CD1c-positive myeloid dendritic cell (primary cell): ENCODE measurements at regions not wholly inside any gene's neighbourhood (a gene's known extent, or its start where the extent isn't known, plus 50 kb on each side); places are given as distances from the start of the nearest gene placed in this dataset.
"Not testable (repeated sequence)": the region's sequence is repeated elsewhere in the genome, so short reads cannot be mapped to it uniquely, and the experiment has no call there.

Source experiments
- DNase-seq: peaks from one replicate; pipeline ENCODE4 v3.0.0-alpha.2; 2016; ENCODE audit errors: extremely low spot score

DNA sequence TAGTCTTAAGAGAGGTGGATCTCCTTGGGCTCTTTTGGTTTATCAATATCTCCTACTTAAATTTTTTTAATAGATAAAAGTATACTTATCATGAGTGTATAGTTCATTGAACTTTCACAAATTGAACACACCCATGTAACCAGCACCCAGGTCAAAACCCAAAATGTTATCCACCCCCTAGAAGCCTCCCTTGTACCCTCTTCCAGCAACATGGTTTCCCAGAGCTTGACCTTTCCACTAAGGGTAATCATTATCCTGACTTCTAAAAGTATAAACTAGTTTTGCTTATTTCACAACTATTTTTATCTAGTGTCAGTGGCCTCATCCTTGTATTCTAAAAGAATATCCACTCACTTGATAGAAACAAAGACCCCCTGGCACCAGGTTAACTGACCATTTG lies 106.8 kb downstream of the MDH1 start:
- DNase-seq = no peak

DNA sequence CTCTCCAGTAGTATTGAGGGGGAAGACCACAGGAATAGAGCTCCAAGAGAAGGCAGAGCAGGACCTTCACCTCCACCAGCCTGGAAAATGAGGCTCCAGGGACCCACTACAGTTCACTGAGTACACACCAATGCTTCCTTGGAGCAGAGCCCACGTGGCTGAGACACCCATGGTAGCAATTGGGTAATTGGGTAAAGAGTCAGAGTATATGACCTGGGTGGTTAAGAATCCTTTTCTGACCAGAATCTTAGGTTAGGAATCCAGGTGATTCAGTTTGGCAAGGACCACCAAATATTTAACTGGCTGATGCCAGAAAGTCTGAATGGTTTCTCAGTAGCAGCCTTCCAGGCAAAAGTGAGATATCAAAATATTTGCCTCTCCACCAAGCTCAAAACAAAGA lies 107.7 kb downstream of the MDH1 start:
- DNase-seq = no peak

DNA sequence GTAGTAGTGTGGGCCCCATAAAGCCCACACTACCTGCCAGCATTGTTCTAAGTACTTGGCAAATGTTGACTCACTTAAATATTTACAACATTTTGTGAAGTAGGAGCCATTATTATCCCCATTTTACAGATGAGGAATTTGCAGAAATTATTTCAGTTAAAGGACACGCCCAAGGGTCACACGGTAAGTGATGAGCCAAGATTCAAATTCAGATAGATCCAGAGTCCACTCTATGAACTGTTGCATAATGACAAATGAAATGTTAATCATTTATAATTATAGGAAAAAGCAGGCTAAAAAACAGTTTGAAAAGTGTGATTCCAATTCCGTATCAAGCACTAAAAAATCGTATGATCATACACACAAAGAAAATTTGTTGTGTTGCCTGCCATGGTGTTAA lies 108.4 kb downstream of the MDH1 start:
- DNase-seq = no peak

DNA sequence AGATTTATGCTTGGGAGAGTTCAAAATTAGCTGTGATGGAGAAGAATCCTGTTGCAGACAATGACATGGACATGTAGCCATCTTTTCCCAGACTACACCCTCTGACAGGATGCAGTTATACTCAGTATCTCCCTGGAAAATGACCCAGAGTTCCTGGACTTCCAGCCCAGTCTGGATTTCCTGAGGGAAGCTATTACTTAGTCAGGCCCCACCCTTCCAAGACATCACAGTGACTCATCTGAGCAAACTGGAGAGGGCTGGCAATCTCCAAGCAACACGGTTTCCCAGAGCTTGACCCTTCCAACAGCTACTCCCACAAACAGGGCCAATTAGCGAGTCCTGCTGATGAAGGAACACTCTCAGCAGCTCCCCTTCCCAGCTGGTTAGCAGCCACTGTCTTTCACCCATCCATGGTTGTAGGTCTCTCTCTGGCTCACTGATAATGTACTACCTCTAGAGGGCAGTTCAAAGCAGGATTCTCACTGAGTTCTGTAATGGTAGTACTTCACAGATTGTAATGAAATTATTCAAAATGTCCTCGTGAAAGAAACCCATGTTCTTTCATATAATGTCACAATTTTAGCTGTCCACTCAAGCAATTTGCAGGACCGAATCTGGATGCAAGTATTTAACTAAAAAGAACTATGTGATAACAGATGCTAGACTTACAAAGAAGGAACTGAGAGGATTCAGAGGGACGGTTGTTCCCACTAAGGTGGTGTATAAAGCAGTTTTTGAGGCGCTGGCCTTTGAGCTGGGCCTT lies 110.2 kb downstream of the MDH1 start:
- DNase-seq = peak; percentile 29

DNA sequence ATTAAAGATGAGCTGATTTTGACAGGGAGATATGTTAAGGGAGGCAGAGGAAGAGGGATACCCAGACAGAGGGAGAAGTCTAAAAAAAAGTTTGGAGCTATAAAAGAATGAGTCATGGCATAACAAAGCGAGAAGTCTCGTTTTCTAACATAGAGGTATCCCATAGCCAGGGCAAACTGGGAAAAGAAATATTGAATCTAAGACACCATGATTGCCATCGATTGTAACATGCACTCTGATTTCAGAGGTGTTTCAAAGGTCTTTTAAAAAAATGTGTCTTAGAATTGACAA lies 110.7 kb downstream of the MDH1 start:
- DNase-seq = no peak

DNA sequence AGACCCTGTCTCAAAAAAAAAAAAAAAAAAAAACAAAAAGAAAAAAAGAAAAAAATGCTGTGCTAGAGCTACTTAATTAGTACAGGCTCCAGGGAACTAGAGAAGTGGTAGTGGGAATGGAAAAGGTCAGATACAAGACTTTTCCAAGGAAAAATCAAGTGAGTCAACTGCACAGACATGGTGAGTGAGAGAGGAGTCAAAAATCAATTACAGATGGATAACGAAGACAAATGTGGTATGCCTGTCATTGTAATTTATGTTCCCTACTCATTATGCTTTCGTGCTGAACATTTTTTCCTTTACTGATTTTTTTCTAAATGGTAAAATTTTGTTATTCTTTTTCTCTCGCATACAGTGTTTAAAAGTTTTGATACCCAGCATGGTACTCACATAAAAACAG lies 111.5 kb downstream of the MDH1 start:
- DNase-seq = no peak

DNA sequence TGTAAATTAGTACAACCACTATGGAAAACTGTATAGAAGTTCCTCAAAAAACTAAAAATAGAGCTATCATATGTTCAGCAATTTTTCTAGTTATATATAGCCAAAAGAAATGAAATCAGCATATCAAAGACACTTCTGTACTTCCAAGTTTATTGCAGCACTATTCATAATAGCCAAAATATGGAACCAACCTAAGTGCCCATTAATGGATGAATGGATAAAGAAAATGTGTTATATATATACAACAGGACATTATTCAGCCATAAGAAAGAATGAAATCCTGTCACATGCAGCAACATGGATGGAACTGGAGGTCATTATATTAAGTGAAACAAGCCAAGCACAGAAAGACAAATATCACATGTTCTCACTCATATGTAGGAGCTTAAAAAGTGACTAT lies 112.6 kb downstream of the MDH1 start:
- no peak for DNase-seq

DNA sequence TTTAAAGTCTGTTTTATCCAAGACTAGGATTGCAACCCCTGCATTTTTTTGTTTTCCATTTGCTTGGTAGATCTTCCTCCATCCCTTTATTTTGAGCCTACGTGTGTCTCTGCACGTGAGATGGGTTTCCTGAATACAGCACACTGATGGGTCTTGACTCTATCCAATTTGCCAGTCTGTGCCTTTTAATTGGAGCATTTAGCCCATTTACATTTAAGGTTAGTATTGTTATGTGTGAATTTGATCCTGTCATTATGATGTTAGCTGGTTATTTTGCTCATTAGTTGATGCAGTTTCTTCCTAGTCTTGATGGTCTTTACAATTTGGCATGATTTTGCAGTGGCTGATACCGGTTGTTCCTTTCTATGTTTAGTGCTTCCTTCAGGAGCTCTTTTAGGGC lies 117.3 kb downstream of the MDH1 start:
- DNase-seq = not testable (repeated sequence)

DNA sequence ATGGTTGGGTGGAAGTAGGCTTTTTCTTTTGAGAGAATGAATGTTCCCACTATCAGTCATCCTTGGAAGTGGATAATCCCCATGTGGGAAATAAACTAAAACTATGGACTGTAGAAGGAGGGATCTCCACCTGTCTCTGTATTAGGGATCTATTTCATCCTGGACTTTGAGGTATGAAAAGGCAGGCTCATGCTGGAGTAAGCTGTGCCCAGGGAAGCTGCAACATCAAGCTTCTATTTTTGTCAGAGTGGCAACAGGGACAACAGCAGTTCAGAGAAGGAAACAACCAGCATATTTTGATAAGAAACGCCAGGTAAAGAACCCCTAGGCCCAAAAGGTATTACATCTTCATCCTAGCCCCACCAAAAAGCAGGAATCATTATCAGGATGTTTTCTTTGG lies 122.0 kb downstream of the MDH1 start:
- DNase-seq = no peak

DNA sequence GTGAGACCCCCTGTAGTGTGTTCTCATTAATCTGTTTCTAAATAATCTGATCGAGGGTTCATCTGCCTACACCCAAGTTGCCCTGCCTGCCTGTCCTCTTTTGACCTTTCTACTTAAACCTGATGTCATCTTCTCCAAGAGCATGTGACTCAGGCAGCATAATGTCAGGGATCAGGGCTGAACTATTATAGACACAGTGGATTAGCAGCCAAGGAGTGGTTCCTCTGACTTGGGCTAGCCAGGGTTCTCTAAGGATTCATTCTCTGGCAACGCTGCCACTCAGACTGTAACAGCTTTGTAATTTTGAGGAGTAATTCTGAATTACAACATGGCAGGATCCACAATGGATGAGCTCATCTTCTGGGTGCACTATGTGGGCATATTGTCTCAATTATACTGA lies 124.0 kb downstream of the MDH1 start:
- DNase-seq = no peak

DNA sequence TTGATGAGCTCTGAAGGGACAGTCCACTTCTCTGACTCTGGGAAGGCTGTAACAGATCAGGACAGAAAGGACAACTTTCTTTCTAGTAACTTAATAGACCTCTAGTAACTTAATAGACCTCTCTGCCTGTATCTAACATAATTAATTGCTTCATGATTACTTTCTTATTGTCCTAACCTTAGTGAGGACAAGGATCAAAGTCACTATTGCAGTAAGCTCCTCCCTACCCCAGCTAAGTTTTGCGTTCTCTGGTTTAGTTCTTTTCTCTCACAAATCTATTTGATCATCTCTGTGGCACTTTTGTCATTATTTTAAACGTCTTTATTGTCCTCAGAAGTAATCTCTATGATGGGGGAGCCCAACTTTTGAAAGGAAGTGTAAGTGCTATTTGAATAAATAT lies 125.5 kb upstream of the UGP2 start:
- DNase-seq = no peak

DNA sequence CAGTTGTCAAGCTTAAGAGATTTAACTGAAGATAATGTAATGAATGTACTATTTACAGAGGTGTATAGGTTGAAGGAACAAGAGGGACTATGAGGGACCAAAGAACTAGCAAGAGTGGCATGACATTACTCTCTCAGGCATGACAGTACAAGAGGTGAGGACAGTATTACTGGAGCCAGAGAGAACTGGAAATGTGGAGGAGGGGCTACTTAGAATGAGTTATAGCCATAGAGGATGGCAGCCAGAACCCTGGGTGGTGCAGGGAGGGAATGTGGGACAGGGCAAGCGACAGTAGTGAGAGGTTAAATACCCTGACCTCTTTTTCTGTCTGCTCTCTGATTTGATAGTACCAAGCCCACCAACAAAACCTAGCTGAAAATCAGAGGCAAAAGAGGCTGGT lies 122.6 kb upstream of the UGP2 start:
- DNase-seq = no peak

DNA sequence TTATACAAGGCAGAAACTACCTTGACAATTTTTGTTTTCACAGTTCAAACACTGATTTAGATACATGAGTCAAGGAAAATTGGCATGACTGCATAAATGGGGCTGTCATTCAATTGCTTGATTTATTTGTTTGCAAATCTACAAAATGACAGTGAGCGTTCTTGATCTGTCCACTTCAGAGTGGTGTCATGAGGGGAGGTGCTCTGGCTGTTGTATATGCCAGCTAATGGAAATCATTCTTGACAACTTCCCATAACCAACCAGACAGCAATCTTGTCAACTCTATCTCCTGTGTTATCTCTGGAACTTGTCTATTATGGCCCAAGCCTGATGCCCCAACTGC lies 120.6 kb upstream of the UGP2 start:
- no peak for DNase-seq

DNA sequence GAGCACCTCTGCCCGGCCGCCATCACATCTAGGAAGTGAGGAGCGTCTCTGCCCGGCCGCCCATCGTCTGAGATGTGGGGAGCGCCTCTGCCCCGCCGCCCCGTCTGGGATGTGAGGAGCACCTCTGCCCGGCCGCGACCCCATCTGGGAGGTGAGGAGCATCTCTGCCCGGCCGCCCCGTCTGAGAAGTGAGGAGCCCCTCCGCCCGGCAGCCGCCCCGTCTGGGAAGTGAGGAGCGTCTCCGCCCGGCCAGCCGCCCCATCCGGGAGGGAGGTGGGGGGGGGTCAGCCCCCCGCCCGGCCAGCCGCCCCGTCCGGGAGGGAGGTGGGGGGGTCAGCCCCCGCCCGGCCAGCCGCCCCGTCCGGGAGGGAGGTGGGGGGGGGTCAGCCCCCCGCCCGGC lies 119.4 kb upstream of the UGP2 start:
- DNase-seq = not testable (repeated sequence)

DNA sequence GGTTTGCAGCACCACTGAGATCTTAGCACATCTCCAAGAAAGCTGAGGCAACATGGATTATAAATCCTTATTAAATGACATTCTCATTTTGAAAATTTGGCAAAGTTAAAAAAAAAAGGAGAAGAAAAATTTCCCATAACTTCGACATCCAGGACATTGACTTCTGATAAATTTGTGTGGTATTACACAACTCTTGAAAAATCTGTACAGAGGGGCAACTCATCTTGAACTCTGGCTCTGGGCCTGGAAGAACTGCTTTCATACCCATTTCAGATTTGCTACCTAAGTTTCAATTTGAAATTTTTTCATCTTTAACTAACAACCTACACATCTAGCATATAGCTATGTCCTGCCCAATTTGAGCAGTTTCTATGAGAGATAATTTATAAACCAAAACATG lies 118.0 kb upstream of the UGP2 start:
- DNase-seq = no peak

DNA sequence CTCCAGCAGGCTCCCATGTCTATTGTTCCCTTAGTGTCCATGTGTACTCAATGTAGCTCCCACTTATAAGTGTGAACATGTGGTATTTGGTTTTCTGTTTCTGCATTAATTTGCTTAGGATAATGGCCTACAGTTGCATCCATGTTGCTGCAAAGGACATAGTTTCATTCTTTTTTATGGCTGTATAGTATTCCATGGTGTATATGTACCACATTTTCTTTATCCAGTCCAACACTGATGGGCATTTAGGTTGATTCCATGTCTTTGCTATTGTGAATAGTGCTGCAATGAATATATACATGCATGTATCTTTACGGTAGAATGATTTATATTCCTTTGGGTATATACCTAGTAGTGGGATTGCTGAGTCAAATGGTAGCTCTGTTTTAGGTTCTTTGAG lies 116.5 kb upstream of the UGP2 start:
- not testable (repeated sequence) for DNase-seq

DNA sequence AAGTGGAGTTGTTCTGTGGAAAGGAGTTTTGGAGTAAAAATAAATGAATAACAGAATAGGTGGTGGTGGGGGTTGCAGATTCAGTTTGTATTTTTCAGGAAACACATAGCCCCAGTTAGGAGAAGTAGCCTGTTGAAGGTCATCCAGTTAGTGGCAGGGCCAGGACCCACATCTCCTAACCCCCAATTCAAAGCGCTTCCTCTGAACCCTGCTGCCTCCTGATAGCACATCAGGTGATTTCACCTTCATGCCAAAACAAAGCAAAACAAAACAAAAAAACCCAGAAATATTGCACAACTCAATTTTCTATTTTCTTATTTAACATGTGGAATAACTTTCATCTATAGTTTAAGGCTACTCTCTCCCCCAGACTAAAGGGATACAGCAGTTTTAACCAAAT lies 112.3 kb upstream of the UGP2 start:
- DNase-seq = no peak

DNA sequence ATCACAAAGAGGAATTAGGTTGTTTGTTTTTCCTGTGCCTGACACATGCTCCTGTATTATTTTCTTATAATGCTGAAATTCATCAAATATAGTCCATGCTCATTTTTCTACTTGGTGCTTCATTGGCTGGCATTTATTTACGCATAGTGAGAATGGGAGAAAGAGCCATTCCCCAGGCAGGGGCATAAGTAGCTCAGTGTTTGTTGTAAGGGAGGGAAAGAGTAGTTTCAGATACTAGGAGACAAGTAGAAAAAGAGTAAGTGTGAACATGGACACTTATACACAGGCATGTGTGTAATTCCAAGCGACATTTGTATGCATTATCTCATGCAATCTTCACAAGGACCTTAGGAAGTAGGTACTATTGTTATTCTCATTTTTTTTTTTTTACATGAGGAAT lies 111.9 kb upstream of the UGP2 start:
- DNase-seq = no peak

DNA sequence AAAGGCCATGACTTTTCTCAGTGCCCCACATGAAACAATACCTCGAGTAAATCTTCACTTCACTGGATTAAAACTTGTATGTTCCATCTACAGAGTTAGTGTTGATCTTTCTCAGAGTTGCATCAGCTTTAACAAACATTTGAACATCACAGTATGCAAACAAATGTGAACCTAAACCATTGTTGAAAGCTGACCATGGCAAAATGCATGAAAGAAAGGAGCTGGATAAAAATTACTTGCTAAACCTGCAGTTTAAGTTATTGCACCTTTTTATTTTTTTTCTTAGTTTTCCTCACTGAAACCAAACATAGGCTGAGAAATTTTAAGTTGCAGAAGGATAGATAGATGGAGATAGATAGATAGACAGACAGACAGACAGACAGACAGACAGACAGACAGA lies 107.2 kb upstream of the UGP2 start:
- no peak for DNase-seq

DNA sequence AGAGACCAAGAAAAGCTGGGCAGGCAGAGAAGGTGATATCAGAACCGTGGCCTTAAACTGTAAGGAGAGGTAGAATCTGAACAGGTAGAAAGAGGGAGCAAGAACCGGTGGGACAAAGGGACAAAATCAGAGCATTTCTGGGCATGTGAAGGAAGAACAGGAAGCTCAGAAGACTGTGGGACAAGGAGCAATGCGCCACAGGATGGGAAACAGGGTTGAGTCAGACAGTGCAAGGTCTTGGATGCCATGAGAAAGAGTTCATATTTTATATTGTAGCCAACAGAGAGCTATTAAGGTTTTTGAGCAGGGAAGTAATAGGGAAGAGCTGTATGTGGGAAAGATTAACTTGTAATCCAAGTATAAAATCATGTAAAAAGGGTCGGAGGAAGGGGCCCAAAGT lies 106.4 kb upstream of the UGP2 start:
- no peak for DNase-seq

DNA sequence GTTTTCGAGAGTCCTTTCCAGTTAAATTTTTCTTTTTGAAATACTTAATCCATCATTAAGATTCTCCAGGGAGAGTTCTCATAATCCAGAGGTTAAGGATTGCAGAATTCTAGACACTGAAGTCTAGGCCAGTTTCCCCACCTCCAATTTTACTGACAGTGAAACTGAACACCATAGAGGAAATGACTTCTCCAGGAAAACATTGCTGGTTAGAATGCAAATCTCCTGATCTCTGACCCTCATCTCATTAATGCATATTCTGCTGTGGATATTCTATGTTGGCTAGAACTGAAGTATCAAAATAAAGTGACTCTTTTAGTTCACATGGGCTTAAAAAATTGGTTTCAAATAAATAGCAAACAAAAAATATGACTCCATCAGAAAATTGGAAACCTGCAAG lies 105.8 kb upstream of the UGP2 start:
- no peak for DNase-seq

DNA sequence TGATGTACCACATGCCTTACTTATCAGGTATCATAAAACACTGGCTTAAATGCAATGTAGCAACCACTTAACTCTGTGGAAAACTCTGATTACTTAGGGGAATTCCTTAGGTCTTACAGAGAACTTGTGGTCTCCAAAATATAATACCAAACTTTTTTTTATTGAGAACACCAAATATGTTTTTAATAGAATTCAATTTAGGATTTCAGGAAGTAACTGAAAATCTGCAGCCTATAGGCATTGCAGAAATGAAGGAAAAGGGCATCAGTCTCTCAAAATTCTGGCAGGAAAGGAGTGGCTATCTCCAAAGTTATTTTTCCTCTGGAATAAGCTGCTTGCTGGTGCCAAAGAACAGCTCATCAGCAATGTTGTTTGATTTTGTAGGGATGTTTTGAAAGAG lies 105.3 kb upstream of the UGP2 start:
- no peak for DNase-seq

DNA sequence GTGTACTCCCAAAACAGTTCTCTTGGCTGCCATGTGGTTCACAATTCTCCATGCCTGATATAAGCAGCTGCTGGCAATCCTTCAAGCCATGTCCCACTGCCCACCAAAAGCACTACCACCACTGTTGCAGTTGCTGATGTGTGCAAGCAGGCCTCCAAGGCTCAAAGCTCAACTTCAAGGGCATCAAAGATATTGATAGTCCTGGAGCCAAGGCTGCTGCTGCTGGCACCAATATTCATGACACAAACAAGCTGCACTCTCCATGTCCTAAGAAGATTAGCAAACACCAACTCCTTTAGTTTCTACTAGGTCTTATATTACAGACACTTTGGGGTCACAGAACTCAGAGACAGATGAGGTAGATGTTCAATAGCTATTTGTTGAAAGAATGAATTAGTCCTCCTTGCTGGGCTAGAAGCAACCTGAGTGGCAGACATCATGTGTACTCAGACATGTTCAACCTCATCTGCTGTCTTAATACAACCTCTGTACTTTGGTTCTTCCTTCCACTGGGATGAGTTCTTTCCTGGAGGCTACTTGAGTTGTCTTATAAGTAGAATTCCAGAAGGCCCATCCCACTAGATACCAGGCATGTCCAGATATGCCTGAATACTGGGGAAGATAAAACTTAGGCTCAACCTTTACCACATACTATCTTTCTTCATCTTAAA lies 104.5 kb upstream of the UGP2 start:
- DNase-seq = no peak

DNA sequence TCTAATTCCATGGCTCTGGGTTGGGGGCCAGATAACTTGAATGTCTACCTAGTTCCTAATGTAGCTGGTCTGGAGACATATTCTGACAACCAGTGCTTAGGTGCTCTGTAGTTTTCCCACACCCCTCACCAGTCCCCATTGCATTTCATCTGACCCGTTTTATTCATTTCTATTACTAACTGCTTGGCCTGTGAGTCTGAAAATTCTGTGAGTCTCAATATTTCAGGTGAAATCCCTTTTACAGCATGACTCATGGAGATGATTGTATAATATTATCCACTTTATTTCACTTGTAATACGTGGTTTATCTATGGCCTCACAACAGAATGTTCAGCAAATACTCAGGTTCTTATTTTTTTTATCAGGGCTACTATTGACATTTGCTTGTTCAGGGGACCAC lies 103.7 kb upstream of the UGP2 start:
- no peak for DNase-seq
